ENCODE measurements at regions not wholly inside any gene's neighbourhood (a gene's known extent, or its start where the extent isn't known, plus 50 kb on each side); places are given as distances from the start of the nearest gene placed in this dataset.

DNA sequence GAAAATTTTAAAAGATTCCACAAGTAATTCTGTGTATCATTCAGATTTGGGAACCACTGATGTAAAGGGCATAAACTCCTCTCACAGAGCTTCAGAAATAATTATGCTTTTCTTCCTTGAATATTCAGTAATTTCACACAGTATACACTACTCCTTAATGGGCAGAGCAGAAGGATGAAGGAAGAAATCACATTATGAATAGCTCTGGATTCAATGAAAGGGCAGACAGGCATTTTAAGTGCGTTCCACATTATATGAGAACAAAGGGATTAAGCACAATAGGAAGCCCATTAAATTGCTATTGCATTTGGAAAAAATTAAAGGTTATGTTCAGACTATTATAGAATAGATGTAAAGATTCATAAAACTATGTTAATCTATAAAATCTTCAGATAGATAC lies 142.6 kb downstream of the PDHA2 start:
- TF ChIP-seq TAF1 (conservative IDR thresholded peaks at IDR 0.05) (no peak), YY1 (IDR thresholded peaks at IDR 0.05) (no peak)

Data from liver (tissue), 2 donors.